ENCODE measurements at regions not wholly inside any gene's neighbourhood (a gene's known extent, or its start where the extent isn't known, plus 50 kb on each side); places are given as distances from the start of the nearest gene placed in this dataset.

GRCh38 chr12:127178052-127178451 is 1088.9 kb upstream of the TMEM132C start:
- no peak overlapping the region for H3K27ac ChIP-seq (ENCODE audit: low read depth, low read length)
- no peaks in the 10 kb centered on the region for H3K79me2 ChIP-seq (ENCODE audit: control insufficient read depth in 1 of 2, insufficient read depth in 2 of 2, low read length in 2 of 2)
- no peak for FAIRE-seq
- no peak overlapping the region for H2BK120ac ChIP-seq (replicated peaks; ENCODE audit: low read depth, low read length)
- H2BK20ac ChIP-seq (ENCODE audit: low read length): no peak overlapping the region
- no peak overlapping the region for H3K4ac ChIP-seq (replicated peaks; ENCODE audit: insufficient read length, low read depth, low read length)
- no peak overlapping the region for H4K8ac ChIP-seq (ENCODE audit: extremely low read depth, insufficient read depth, low read length)
- H3K4me2 ChIP-seq (ENCODE audit: insufficient read depth in 1 of 2, low read depth in 2 of 2, low read length in 2 of 2): no peak overlapping the region
- H3K4me1 ChIP-seq (replicated peaks in 1 of 4; ENCODE audit: control insufficient read depth in 3 of 4, insufficient read depth in 4 of 4, low read length in 3 of 4): no peaks in the 10 kb centered on the region
- no peak overlapping the region for H2BK5ac ChIP-seq (ENCODE audit: low read depth, low read length)
- ChIA-PET CTCF (ENCODE audit: partially characterized antibody) (interaction anchor here (1.5 to 1.7 kb wide), 2 partner anchors 70 to 177 kb away, joined by 3 to 4 read pairs; no protein-coding TSS in a partner anchor), POLR2A (ENCODE audit: partially characterized antibody) (no interaction called here)
- no peak overlapping the region for H2BK12ac ChIP-seq (ENCODE audit: low read depth, low read length)
- no peaks in the 10 kb centered on the region for H3K23me2 ChIP-seq (ENCODE audit: low read depth, low read length)
- H4K5ac ChIP-seq (ENCODE audit: insufficient read length, low read depth, low read length): no peak overlapping the region
- H2AFZ ChIP-seq (ENCODE audit: low read length): no peak overlapping the region
- H3K18ac ChIP-seq (ENCODE audit: extremely low read depth, low read length): no peak overlapping the region
- H3K4me3 ChIP-seq (ENCODE audit: extremely low read depth in 1 of 4, insufficient read depth in 2 of 4, low read depth in 3 of 4, low read length in 4 of 4): no peak overlapping the region
- no peaks in the 10 kb centered on the region for H3K27me3 ChIP-seq (replicated peaks in 1 of 4; ENCODE audit: control insufficient read depth in 3 of 4, extremely low read depth in 1 of 4, insufficient read depth in 3 of 4, low read length in 3 of 4)
- no peak for DNase-seq (ENCODE audit: low read depth in 1 of 2, low spot score in 2 of 2)
- H3K79me1 ChIP-seq (ENCODE audit: low read depth, low read length): no peaks in the 10 kb centered on the region
- no peak overlapping the region for H3K56ac ChIP-seq (replicated peaks; ENCODE audit: insufficient read length, low read depth, low read length)
- no peak overlapping the region for H2AK5ac ChIP-seq (ENCODE audit: low read depth, low read length)
- H3K9ac ChIP-seq (replicated peaks in 1 of 4; ENCODE audit: extremely low read depth in 1 of 4, low read depth in 3 of 4, low read length in 3 of 4): no peak overlapping the region
- H4K91ac ChIP-seq (replicated peaks; ENCODE audit: insufficient read length, low read length): no peak overlapping the region
- no peak overlapping the region for H3K14ac ChIP-seq (ENCODE audit: insufficient read length)
- no peaks in the 10 kb centered on the region for H4K20me1 ChIP-seq (replicated peaks in 1 of 2; ENCODE audit: control insufficient read depth in 1 of 2, insufficient read depth in 2 of 2, low read length in 2 of 2)
- H3K23ac ChIP-seq (ENCODE audit: insufficient read length): no peak overlapping the region
- 98% methylated on average over 5 of the region's 5 CpGs; no CpG with 5 or more reads in 1 of the 2 experiments for WGBS, 2 experiments (ENCODE audit: extremely low coverage in 1 of 2, insufficient coverage in 1 of 2, insufficient read length in 1 of 2, insufficient replicate concordance in 2 of 2, low coverage in 1 of 2, low lambda C conversion rate in 2 of 2, missing lambda C conversion rate in 1 of 2)
- H3K9me3 ChIP-seq (ENCODE audit: insufficient read depth in 2 of 2, low read depth in 1 of 2, low read length in 1 of 2): peaks cover 2 to 8% of the 10 kb centered on the region in 2 experiments; a peak in 2 of 4 replicates
- no peaks in the 10 kb centered on the region for H3K36me3 ChIP-seq (ENCODE audit: control insufficient read depth in 2 of 4, insufficient read depth in 4 of 4, low read length in 3 of 4)
- H2BK15ac ChIP-seq (ENCODE audit: low read length): no peak overlapping the region
- no peak for TF ChIP-seq KDM5A (IDR thresholded peaks at IDR 0.05; ENCODE audit: low read length)
- TF ChIP-seq FOSL1 (IDR thresholded peaks at IDR 0.05; ENCODE audit: insufficient read depth, low read depth, low read length): no peak
- no peak for TF ChIP-seq NRF1 (IDR thresholded peaks at IDR 0.05; ENCODE audit: low read depth, low read length)
- TF ChIP-seq SP4 (IDR thresholded peaks at IDR 0.05; ENCODE audit: low read length): no peak
- no peak for TF ChIP-seq CHD2 (IDR thresholded peaks at IDR 0.05; ENCODE audit: low read length)
- no peak for TF ChIP-seq TAF1 (IDR thresholded peaks at IDR 0.05; ENCODE audit: low read depth, low read length)
- no peak for TF ChIP-seq ATF3 (IDR thresholded peaks at IDR 0.05; ENCODE audit: insufficient read depth, low read depth, low read length)
- no peak for TF ChIP-seq SIN3A (conservative IDR thresholded peaks at IDR 0.05 in 1 of 2, IDR thresholded peaks at IDR 0.05 in 1 of 2; ENCODE audit: low read depth in 1 of 2, low read length in 2 of 2)
- no peak for TF ChIP-seq CBX8 (IDR thresholded peaks at IDR 0.05; ENCODE audit: borderline replicate concordance, low read depth, low read length)
- no peak for TF ChIP-seq TAF7 (optimal IDR thresholded peaks at IDR 0.05; ENCODE audit: borderline replicate concordance, low read depth, low read length)
- no peak for TF ChIP-seq RFX5 (IDR thresholded peaks at IDR 0.05; ENCODE audit: borderline replicate concordance, low read depth, low read length)
- TF ChIP-seq POLR2AphosphoS5 (IDR thresholded peaks at IDR 0.05; ENCODE audit: low read depth, low read length): no peak
- TF ChIP-seq PHF8 (conservative IDR thresholded peaks at IDR 0.05; ENCODE audit: low read depth, low read length): no peak
- TF ChIP-seq USF2 (IDR thresholded peaks at IDR 0.05; ENCODE audit: low read length): no peak
